HepG2 (cell line): ENCODE measurements at regions not wholly inside any gene's neighbourhood (a gene's known extent, or its start where the extent isn't known, plus 50 kb on each side); places are given as distances from the start of the nearest gene placed in this dataset.

Experiments used
- ATAC-seq: fragments of 200-7000 bp; cut with Tn5 transposase; 3 replicates; pipeline ENCODE4 v1.9.1; 2020; ENCODE audit warnings: mild to moderate bottlenecking, moderate library complexity
- BruUV-seq: library from RNA; stranded (reverse); fragments of 400-500 nt; replicated peaks from 2 replicates; lab custom pipeline; 2021; lab: Mats Ljungman, UMichigan
- CTCF ChIA-PET: fragments of 300-600 bp; formaldehyde crosslinking; extraction: SDS; loops from one replicate; lab custom pipeline; 2021; ENCODE audit warnings: low total read pairs, inconsistent platforms, low intra/inter-chr PET ratio; lab: Yijun Ruan, JAX
- POLR2A ChIA-PET: fragments of 350-600 bp; sonication (Branson Sonifier 250); formaldehyde crosslinking; loops from one replicate; lab custom pipeline; 2020; ENCODE audit warnings: antibody characterized with exemption, inconsistent platforms; lab: Yijun Ruan, JAX
- DNase-seq: peaks from one replicate; pipeline ENCODE4 v3.0.0-alpha.2; 2015; ENCODE audit warnings: low spot score
- FAIRE-seq: peaks from 3 replicates; lab custom pipeline; 2011; peaks lifted over from hg19 to GRCh38; lab: Jason Lieb, UNC
- H2AFZ ChIP-seq: one replicate; pipeline ENCODE4 v1.6.1; 2011; ENCODE audit warnings: low read length, inconsistent platforms
- H3K27ac ChIP-seq: fragments of 300-600 bp; 3 replicates; pipeline ENCODE4 v1.8.0; 2011; ENCODE audit warnings: mixed run types, mild to moderate bottlenecking, mixed read lengths, low read length, inconsistent platforms; ENCODE audit not compliant: insufficient read depth; ENCODE audit errors: extremely low read length
- H3K27me3 ChIP-seq, 2 experiments: fragments of 200-600 bp in 1 of 2; 2 replicates in 1 of 2; 3 replicates in 1 of 2; pipeline versions ENCODE4 v1.6.0 to v1.8.0; 2011; ENCODE audit warnings: low read length in 2 of 2, mild to moderate bottlenecking in 2 of 2, moderate library complexity in 2 of 2, inconsistent platforms in 1 of 2; ENCODE audit not compliant: insufficient read depth in 2 of 2, control insufficient read depth in 1 of 2
- H3K36me3 ChIP-seq, 2 experiments: fragments of 200-600 bp in 1 of 2; replicated peaks in 1 of 2; 2 replicates in 1 of 2; 3 replicates in 1 of 2; pipeline versions ENCODE4 v1.5.1 to v1.8.0; 2011; ENCODE audit warnings: low read length in 2 of 2, inconsistent platforms in 1 of 2; ENCODE audit not compliant: insufficient read depth in 2 of 2, control insufficient read depth in 1 of 2
- H3K4me1 ChIP-seq: 2 replicates; pipeline ENCODE4 v1.5.1; 2012; ENCODE audit warnings: low read length, inconsistent platforms; ENCODE audit not compliant: insufficient read depth
- H3K4me2 ChIP-seq: 2 replicates; pipeline ENCODE4 v1.6.0; 2011; ENCODE audit warnings: low read depth, low read length, inconsistent platforms
- H3K4me3 ChIP-seq, 3 experiments: fragments of 200-600 bp in 1 of 3; sonication (generic), shearing (Covaris generic) in 1 of 3; replicated peaks in 1 of 3; 2 replicates each; pipeline ENCODE4 v1.5.1; 2011 to 2016; ENCODE audit warnings: low read length in 3 of 3, inconsistent platforms in 2 of 3, low read depth in 2 of 3, mild to moderate bottlenecking in 2 of 3, control low read depth in 1 of 3, mixed read lengths in 1 of 3; ENCODE audit not compliant: insufficient read depth in 1 of 3
- H3K79me2 ChIP-seq: one replicate; pipeline ENCODE4 v1.6.1; 2011; ENCODE audit warnings: low read length, inconsistent platforms; ENCODE audit not compliant: insufficient read depth
- H3K9ac ChIP-seq: 2 replicates; pipeline ENCODE4 v1.6.0; 2011; ENCODE audit warnings: mild to moderate bottlenecking, low read depth, low read length, inconsistent platforms; ENCODE audit not compliant: insufficient read depth
- H3K9me3 ChIP-seq: 2 replicates; pipeline ENCODE4 v1.5.1; 2012; ENCODE audit warnings: mild to moderate bottlenecking, low read length
- H4K20me1 ChIP-seq: 2 replicates; pipeline ENCODE4 v1.6.0; 2011; ENCODE audit warnings: inconsistent platforms, mild to moderate bottlenecking, low read length, moderate library complexity; ENCODE audit not compliant: insufficient read depth
- CSRNP2 ChIP-seq: sonication (generic); formaldehyde crosslinking; conservative IDR thresholded peaks from 2 replicates; pipeline ENCODE4 v1.8.0; 2022; ENCODE audit warnings: low read depth, missing genetic modification reagents
- KDM5A ChIP-seq: fragments of 200-600 bp; sonication (generic); IDR thresholded peaks from 2 replicates; pipeline ENCODE4 v1.7.0; 2018; ENCODE audit warnings: antibody characterized with exemption, mild to moderate bottlenecking, low read length, borderline replicate concordance
- NFIB ChIP-seq: sonication (generic); formaldehyde crosslinking; IDR thresholded peaks from 2 replicates; pipeline ENCODE4 v1.9.0; 2021; ENCODE audit warnings: missing genetic modification reagents, mild to moderate bottlenecking, borderline replicate concordance
- RELA ChIP-seq: sonication (generic); formaldehyde crosslinking; IDR thresholded peaks from 2 replicates; pipeline ENCODE4 v1.4.0; 2020; ENCODE audit warnings: missing genetic modification reagents
- SALL2 ChIP-seq: sonication (generic); formaldehyde crosslinking; IDR thresholded peaks from 2 replicates; pipeline ENCODE4 v1.8.1; 2023; ENCODE audit warnings: mild to moderate bottlenecking, missing genetic modification reagents, inconsistent platforms
- SNAI1 ChIP-seq: sonication (generic); formaldehyde crosslinking; IDR thresholded peaks from 2 replicates; pipeline ENCODE4 v1.5.0; 2020; ENCODE audit warnings: mild to moderate bottlenecking, missing genetic modification reagents, borderline replicate concordance
- SSRP1 ChIP-seq: IDR thresholded peaks from 2 replicates; pipeline ENCODE4 v1.6.1; 2016; ENCODE audit warnings: control low read depth
- TBX2 ChIP-seq: sonication (generic); formaldehyde crosslinking; IDR thresholded peaks from 2 replicates; pipeline ENCODE4 v1.5.0; 2020; ENCODE audit warnings: missing genetic modification reagents, mild to moderate bottlenecking, borderline replicate concordance
- ZMYM3 ChIP-seq: sonication (generic); formaldehyde crosslinking; IDR thresholded peaks from 2 replicates; pipeline ENCODE4 v1.5.1; 2020; ENCODE audit warnings: mild to moderate bottlenecking, missing genetic modification reagents
- ZNF12 ChIP-seq: sonication (generic); formaldehyde crosslinking; IDR thresholded peaks from 2 replicates; pipeline ENCODE4 v1.5.0; 2020; ENCODE audit warnings: missing genetic modification reagents
- ZNF331 ChIP-seq: sonication (generic); formaldehyde crosslinking; IDR thresholded peaks from 2 replicates; pipeline ENCODE4 v1.4.0; 2020; ENCODE audit warnings: missing genetic modification reagents
- ZNF382 ChIP-seq: sonication (generic); formaldehyde crosslinking; IDR thresholded peaks from 2 replicates; pipeline ENCODE4 v1.5.0; 2020; ENCODE audit warnings: missing genetic modification reagents, mild to moderate bottlenecking, borderline replicate concordance
- ZNF605 ChIP-seq: sonication (generic); formaldehyde crosslinking; IDR thresholded peaks from 2 replicates; pipeline ENCODE4 v1.8.0; 2022; ENCODE audit warnings: mild to moderate bottlenecking, missing genetic modification reagents
- ZNF616 ChIP-seq: sonication (generic); formaldehyde crosslinking; IDR thresholded peaks from 2 replicates; pipeline ENCODE4 v1.5.0; 2020; ENCODE audit warnings: low read depth, mild to moderate bottlenecking, missing genetic modification reagents
- WGBS: methylation state at CpG from one replicate; pipeline ENCODE4 v1.1.6; 2017; ENCODE audit warnings: low lambda C conversion rate; 5-methylcytosine and 5-hydroxymethylcytosine counted together
- in situ Hi-C: cut with HindIII; loops from 2 replicates; pipeline ENCODE4 v1.10.0; 2017; ENCODE audit warnings: low pct_unique_long_range_greater_than_20kb; ENCODE audit not compliant: extremely low pct_ligation_motif_present
- intact Hi-C: fragments of 100-400 bp; cut with micrococcal nuclease; formaldehyde crosslinking; loops from one replicate; pipeline ENCODE4 v1.10.0; 2022; ENCODE audit not compliant: unreplicated experiment
- TF ChIP-seq, protein P1 (sequence below): sonication (generic); formaldehyde crosslinking; IDR thresholded peaks from 2 replicates; pipeline ENCODE4 v1.4.0; 2020; ENCODE audit warnings: missing genetic modification reagents, low read depth, mild to moderate bottlenecking, borderline replicate concordance
- TF ChIP-seq, protein P2 (sequence below): sonication (generic); formaldehyde crosslinking; IDR thresholded peaks from 2 replicates; pipeline ENCODE4 v1.5.1; 2020; ENCODE audit warnings: mild to moderate bottlenecking, moderate library complexity, missing genetic modification reagents

DNA sequence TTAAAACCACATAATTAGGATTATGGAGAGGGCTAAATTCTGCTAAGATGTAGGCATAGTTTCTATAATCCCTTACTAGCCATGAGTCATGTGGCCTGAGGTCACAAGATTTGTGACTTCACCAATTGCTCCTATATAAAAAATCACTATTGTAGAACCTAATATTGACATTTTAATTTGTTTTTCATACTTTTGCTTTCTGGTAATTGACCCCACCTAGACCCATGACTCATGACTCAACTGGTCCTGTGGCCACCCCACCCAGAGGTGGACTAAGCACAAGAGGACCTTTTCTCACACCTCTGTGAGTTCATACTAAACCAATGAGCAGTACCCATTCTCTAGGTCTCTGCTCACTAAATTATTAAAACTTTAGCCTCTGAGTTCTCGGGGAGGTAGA lies 1567.5 kb upstream of the LRRTM1 start:
- Histone ChIP-seq H3K27me3 (no peaks in the 10 kb centered on the region), H3K9ac (no peak overlapping the region), H3K4me3 (no peak overlapping the region), H3K9me3 (peaks cover 56% of the 10 kb centered on the region), H3K79me2 (no peaks in the 10 kb centered on the region), H3K36me3 (no peaks in the 10 kb centered on the region), H2AFZ (no peak overlapping the region), H3K4me1 (no peaks in the 10 kb centered on the region), H4K20me1 (no peaks in the 10 kb centered on the region), H3K4me2 (no peak overlapping the region), H3K27ac (no peak overlapping the region)
- DNase-seq = no peak
- ChIA-PET POLR2A (no interaction called here), CTCF (no interaction called here)
- no peak for FAIRE-seq
- no peak for ATAC-seq
- BruUV-seq = no TSS peak
- in situ Hi-C loops = no loop called here
- TF ChIP-seq RELA (CRISPR knock-in tag) (no peak), ZMYM3 (CRISPR knock-in tag) (no peak), CSRNP2 (CRISPR knock-in tag) (no peak)
- TF ChIP-seq, protein P1, sequence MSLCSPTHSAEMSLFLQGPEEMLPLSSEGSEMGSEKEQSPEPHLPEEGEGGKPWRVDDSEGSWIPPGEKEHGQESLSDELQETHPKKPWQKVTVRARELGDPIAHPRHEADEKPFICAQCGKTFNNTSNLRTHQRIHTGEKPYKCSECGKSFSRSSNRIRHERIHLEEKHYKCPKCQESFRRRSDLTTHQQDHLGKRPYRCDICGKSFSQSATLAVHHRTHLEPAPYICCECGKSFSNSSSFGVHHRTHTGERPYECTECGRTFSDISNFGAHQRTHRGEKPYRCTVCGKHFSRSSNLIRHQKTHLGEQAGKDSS (CRISPR knock-in tag) = no peak
- WGBS = 0% methylated on average over 1 of the region's 1 CpG
- intact Hi-C loops = no loop called here

DNA sequence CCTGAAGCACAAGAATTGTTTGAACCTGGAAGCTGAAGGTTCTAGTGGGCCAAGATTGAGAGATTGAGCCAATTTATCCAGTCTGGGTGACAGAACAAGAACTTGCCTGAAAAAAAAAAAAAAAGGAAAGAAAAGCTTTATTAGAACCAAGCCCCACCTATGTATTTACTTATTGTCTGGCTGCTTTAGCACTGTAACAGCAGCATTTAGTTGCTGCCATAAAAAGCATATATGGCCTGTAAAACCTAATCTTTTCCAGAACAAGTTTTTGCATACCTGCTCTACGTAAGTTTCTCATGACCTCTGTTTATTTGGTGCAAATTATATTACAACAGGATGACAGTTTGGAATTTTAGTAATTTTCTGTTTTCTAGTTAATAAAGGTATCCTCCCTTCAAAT lies 1565.6 kb upstream of the LRRTM1 start:
- BruUV-seq = no TSS peak
- Histone ChIP-seq H3K4me1 (no peaks in the 10 kb centered on the region), H2AFZ (no peak overlapping the region), H3K9me3 (peaks cover 55% of the 10 kb centered on the region), H3K9ac (no peak overlapping the region), H3K4me3 (no peak overlapping the region), H3K79me2 (no peaks in the 10 kb centered on the region), H3K4me2 (no peak overlapping the region), H3K36me3 (no peaks in the 10 kb centered on the region), H4K20me1 (no peaks in the 10 kb centered on the region), H3K27ac (no peak overlapping the region), H3K27me3 (no peaks in the 10 kb centered on the region)
- ChIA-PET CTCF (no interaction called here), POLR2A (no interaction called here)
- in situ Hi-C loops (no loop called here), intact Hi-C loops (no loop called here)
- DNase-seq = no peak
- ATAC-seq = no peak
- no peak for FAIRE-seq
- 25% methylated on average over 1 of the region's 1 CpG for WGBS
- no peak for TF ChIP-seq ZNF382 (CRISPR knock-in tag)
- no peak for TF ChIP-seq TBX2 (CRISPR knock-in tag)
- TF ChIP-seq ZNF12 (CRISPR knock-in tag) = no peak
- no peak for TF ChIP-seq ZNF605
- TF ChIP-seq, protein P2, sequence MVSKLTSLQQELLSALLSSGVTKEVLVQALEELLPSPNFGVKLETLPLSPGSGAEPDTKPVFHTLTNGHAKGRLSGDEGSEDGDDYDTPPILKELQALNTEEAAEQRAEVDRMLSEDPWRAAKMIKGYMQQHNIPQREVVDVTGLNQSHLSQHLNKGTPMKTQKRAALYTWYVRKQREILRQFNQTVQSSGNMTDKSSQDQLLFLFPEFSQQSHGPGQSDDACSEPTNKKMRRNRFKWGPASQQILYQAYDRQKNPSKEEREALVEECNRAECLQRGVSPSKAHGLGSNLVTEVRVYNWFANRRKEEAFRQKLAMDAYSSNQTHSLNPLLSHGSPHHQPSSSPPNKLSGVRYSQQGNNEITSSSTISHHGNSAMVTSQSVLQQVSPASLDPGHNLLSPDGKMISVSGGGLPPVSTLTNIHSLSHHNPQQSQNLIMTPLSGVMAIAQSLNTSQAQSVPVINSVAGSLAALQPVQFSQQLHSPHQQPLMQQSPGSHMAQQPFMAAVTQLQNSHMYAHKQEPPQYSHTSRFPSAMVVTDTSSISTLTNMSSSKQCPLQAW (CRISPR knock-in tag) = no peak
- no peak for TF ChIP-seq NFIB (CRISPR knock-in tag)
- no peak for TF ChIP-seq SNAI1
- TF ChIP-seq SALL2 (CRISPR knock-in tag) = no peak
- no peak for TF ChIP-seq ZNF331 (CRISPR knock-in tag)
- no peak for TF ChIP-seq ZNF616 (CRISPR knock-in tag)
- no peak for TF ChIP-seq KDM5A
- no peak for TF ChIP-seq SSRP1 (CRISPR knock-in tag)
